AG10803 (cell line): ENCODE measurements at regions not wholly inside any gene's neighbourhood (a gene's known extent, or its start where the extent isn't known, plus 50 kb on each side); places are given as distances from the start of the nearest gene placed in this dataset.

ENCODE experiments used
- DNase-seq: peaks from one replicate; pipeline ENCODE4 v3.0.0; 2010; ENCODE audit warnings: low read depth
- H3K4me3 ChIP-seq: 2 replicates; pipeline ENCODE4 v1.5.1; 2011; ENCODE audit warnings: mild to moderate bottlenecking, low read length, control low read depth
- TF ChIP-seq, protein P1 (sequence below): conservative IDR thresholded peaks from 2 replicates; pipeline ENCODE4 v1.5.1; 2011; ENCODE audit warnings: mild to moderate bottlenecking, low read length, control low read depth, inconsistent platforms

DNA sequence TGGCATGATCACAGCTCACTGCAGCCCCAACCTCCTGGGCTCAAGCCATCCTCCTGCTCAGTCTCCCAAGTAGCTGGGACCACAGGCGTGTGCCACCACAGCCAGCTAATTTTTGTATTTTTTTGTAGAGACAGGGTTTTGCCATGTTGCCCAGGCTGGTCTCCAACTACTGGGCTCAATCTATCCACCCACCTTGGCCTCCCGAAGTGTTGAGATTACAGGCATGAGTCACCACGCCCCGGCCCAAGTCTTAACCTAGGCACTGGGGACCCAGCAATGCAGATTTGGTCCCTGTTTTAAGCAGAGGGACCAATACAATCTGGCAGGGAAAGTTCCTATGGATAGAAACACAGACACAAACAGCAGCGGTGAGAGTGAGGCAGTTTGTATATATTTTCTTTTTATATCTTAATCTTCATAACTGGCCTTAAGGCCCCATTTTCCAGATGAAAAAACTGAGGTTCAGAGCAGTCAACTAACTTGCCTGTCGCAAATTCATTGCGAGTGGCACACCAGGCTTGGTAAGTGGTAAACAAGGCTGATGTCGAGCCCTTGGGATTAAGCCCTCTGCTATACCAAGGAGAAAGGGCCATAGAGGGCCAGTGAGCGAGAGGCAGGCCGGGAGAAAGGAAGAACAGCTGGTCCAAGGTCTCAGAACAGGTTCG, 77.8 kb upstream of the TINAGL1 start:
- DNase-seq: no peak
- TF ChIP-seq, protein P1, sequence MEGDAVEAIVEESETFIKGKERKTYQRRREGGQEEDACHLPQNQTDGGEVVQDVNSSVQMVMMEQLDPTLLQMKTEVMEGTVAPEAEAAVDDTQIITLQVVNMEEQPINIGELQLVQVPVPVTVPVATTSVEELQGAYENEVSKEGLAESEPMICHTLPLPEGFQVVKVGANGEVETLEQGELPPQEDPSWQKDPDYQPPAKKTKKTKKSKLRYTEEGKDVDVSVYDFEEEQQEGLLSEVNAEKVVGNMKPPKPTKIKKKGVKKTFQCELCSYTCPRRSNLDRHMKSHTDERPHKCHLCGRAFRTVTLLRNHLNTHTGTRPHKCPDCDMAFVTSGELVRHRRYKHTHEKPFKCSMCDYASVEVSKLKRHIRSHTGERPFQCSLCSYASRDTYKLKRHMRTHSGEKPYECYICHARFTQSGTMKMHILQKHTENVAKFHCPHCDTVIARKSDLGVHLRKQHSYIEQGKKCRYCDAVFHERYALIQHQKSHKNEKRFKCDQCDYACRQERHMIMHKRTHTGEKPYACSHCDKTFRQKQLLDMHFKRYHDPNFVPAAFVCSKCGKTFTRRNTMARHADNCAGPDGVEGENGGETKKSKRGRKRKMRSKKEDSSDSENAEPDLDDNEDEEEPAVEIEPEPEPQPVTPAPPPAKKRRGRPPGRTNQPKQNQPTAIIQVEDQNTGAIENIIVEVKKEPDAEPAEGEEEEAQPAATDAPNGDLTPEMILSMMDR: no peak
- H3K4me3 ChIP-seq: no peak overlapping the region

DNA sequence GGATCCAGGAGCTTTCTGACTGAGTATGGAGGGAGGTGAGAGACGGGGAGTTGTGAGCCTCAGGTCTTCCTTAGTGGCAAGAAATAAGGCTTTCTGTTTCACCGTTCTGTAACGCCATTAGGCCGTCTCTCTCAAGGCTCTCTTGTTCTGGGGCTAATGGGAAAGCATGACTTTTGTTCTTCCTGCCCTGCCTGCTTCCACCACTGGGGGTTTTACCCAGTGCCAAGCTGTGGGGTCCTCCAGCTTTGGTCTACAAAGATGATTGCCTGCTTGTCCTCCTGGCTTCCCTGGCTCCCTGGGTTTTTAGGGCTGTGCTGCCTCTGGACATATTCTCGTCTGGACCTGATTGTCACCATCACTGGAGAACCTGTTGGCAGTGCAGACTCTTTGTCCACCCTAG, 74.8 kb upstream of the TINAGL1 start:
- TF ChIP-seq, protein P1: 0 out of 2 replicates have a peak, but pooled peaks have one; percentile 14
- no peak for DNase-seq
- H3K4me3 ChIP-seq: no peak overlapping the region

DNA sequence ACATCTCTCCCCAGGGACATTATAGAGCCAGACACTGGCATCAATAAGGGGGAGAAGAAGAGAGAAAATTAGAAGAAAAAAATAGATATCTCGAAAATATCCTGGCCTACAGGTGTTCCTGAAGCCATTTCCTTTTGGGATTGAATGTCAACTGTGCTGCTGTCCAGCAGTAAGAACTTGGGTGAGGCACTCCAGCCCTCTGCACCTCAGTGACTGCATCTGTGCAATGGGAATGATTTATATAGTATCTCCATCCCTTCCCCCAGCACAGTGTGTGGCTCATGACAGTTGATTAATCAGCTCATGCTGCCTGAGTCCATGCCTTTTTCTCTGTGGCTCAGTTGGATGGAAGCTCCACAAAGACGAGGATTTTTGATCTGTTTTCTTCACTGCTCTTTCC, 74.1 kb upstream of the TINAGL1 start:
- TF ChIP-seq, protein P1: no peak
- H3K4me3 ChIP-seq: no peak overlapping the region
- no peak for DNase-seq

DNA sequence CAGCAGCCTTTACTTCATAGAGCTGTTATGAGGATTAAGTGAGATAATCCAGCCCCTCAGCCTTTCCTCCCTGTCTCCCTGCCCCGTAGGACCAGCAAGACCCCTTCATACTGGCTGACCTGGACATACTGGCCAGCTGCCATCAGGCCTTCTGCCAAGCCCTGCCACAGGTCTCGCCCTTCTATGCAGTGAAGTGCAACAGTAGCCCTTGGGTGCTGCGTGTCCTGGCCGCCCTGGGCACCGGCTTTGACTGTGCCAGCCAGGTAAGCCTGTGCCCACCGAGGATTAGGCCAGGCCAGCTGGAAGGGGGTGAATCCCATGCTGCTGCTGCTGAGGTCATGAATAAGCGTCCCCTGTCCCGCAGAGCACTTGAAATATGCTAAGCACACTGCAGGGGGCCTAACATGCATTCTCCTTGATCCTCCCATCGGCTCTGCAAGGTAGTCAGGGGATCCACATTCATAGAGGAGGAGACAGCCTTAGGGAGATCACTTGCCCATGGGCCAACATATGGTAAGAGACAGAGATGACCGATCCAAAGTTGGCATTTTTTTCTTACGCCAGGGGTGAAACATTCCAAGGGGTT, 73.3 kb upstream of the TINAGL1 start:
- no peak overlapping the region for H3K4me3 ChIP-seq
- no peak for DNase-seq
- TF ChIP-seq, protein P1: no peak

DNA sequence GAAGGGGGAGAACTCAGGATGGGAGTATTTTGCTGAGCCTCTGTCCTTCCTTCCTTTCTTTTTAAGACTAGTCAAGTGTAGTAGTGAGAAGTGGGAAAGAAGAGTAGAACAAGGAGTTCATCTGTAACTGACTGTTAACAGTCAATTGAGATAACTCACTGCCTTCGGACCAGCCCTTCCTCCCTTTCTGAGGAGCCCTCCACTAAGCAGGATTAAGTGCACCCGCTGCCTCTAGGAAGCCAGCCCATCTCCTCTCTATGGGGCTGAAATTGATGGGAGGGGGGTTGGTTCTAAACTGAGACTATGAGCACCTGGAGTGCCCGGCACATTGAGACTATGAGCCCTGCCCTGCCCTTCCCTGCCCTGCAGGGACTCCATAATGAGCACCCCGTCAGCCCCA, 72.7 kb upstream of the TINAGL1 start:
- TF ChIP-seq, protein P1: no peak
- H3K4me3 ChIP-seq: no peak overlapping the region
- DNase-seq: no peak

DNA sequence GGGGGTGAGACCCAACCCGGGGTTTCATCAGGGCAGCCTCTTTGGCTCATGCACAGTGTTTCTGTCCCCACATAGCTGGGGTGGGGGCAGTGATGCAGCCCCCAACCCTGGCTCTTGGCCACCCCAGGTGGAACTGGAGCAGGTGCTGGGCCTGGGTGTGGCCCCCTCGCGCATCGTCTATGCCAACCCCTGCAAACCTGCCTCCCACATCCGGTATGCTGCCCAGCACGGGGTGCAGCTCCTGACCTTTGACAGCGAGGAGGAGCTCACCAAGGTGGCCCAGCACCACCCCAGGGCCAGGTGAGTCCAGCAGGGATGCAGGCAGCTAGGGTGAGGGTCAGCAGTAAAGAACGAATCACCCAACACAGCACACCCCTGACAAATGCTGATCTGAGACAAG, 72.3 kb upstream of the TINAGL1 start:
- DNase-seq: no peak
- H3K4me3 ChIP-seq: no peak overlapping the region
- TF ChIP-seq, protein P1: no peak

DNA sequence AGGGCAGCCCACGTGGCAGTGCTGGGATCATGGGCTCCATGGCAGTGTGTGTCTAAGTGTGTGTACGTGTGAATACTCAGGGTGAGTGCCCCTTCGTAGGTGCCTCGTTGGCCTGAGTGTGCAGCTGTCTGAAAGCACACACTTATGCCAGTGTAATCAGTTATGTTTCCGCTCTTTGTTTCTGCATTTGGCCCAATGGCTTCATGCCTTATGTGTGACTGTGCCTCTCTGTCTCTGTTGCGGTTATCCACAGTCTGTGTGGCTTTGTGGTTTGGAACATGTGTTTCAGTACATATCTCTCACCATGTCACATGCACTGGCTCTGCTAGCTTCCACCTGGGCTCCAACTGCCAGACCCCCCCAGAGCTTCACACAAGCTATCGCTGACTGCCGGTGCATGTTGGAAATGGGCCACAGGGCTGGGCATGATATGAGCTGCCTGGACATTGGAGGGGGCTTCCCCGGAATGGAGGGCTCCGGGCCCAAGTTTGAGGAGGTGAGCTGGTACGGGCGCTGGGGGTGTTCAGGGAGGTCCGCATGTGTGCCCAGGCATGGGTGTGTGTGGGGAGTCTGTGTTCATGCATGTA, 70.3 kb upstream of the TINAGL1 start:
- TF ChIP-seq, protein P1: no peak
- H3K4me3 ChIP-seq: no peak overlapping the region
- peak; percentile 87 for DNase-seq
